ENCODE measurements at regions not wholly inside any gene's neighbourhood (a gene's known extent, or its start where the extent isn't known, plus 50 kb on each side); places are given as distances from the start of the nearest gene placed in this dataset.

GRCh38 chr9:87292449-87293191, 205.0 kb upstream of the DAPK1 start (continued):
- no peak for TF ChIP-seq MAX (IDR thresholded peaks at IDR 0.05)
- no peak for TF ChIP-seq POLR2AphosphoS5 (IDR thresholded peaks at IDR 0.05; ENCODE audit: low read depth, low read length)
- no peak for TF ChIP-seq HDAC2 (IDR thresholded peaks at IDR 0.05; ENCODE audit: borderline replicate concordance in 1 of 2, low read depth in 2 of 2, low read length in 2 of 2)
- no peak for TF ChIP-seq KDM1A (IDR thresholded peaks at IDR 0.05; ENCODE audit: borderline replicate concordance, low read length)
- TF ChIP-seq BCL11A (IDR thresholded peaks at IDR 0.05; ENCODE audit: low read depth in 2 of 2, low read length in 2 of 2) = no peak
